Right cardiac atrium (tissue), 5 donors: ENCODE measurements at regions not wholly inside any gene's neighbourhood (a gene's known extent, or its start where the extent isn't known, plus 50 kb on each side); places are given as distances from the start of the nearest gene placed in this dataset.

Experiments
- ATAC-seq, 2 donors: fragments of 200-7000 bp; cut with Tn5 transposase; one replicate each; pipeline versions ENCODE4 v1.8.0 to v1.9.1; 2020; ENCODE audit warnings: moderate library complexity in 2 of 2, mild to moderate bottlenecking in 1 of 2
- DNase-seq, 3 donors: peaks; one replicate each; pipeline ENCODE4 v3.0.0-alpha.2; 2020
- H3K27ac ChIP-seq: one replicate; pipeline ENCODE4 v1.5.1; 2013; ENCODE audit warnings: mild to moderate bottlenecking, low read length, control low read depth, moderate library complexity
- H3K27me3 ChIP-seq: one replicate; pipeline ENCODE4 v1.6.1; 2013; ENCODE audit not compliant: control insufficient read depth, insufficient read depth
- H3K4me1 ChIP-seq: one replicate; pipeline ENCODE4 v1.6.1; 2013; ENCODE audit warnings: low read length; ENCODE audit not compliant: control insufficient read depth, insufficient read depth
- H3K4me3 ChIP-seq: one replicate; pipeline ENCODE4 v1.5.1; 2013; ENCODE audit warnings: low read length, control low read depth
- H3K9me3 ChIP-seq: one replicate; pipeline ENCODE4 v1.6.1; 2013; ENCODE audit warnings: low read length; ENCODE audit not compliant: control insufficient read depth
- WGBS: extraction: QIAGEN DNeasy Blood & Tissue Kit; methylation state at CpG from one replicate; pipeline ENCODE4 v1.1.7; 2013; 5-methylcytosine and 5-hydroxymethylcytosine counted together
- intact Hi-C, 4 donors: fragments of 100-400 bp; cut with DNase I; formaldehyde crosslinking; loops; one replicate each; pipeline versions ENCODE4 v1.11.0 to v1.14.0; 2022 to 2023
- donor health status: healthy with polysubstance abuse.
- donor health status: DM: no; HTN: yes; CAD: no.
- donor health status: DM: no; HTN: no; CAD: no.
- donor health status: DM: no; HTN: yes; CAD: no; lungs with severe emphysema.
- donor health status: DM: yes; HTN: yes; CAD: no.

GRCh38 chr18:22684268-22684667, 248.9 kb upstream of the RBBP8 start:
- no peak overlapping the region for H3K27ac ChIP-seq

DNA sequence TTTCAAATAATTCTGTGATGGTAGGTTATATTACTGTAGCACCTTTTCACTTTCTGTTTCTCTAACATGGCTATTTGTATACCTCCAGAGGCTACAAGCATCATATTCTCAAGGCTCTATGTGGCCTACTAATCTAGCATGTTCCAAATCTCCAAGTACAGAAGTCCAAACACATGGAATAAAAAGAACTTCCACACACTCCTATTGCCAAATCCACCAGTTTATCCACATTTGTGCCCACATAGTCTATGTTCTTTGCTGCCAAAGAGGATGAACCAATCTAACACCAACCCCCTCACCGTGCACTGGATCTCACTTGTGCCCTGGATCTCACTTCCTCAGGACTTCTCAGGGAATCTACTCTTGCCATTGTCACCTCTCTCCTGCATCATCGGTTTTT, 247.3 kb upstream of the RBBP8 start:
- Histone ChIP-seq H3K9me3 (peaks cover 1% of the 10 kb centered on the region), H3K27ac (no peak overlapping the region), H3K27me3 (no peaks in the 10 kb centered on the region), H3K4me3 (no peak overlapping the region), H3K4me1 (no peaks in the 10 kb centered on the region)
- WGBS: 95% methylated on average over 2 of the region's 2 CpGs
- ATAC-seq (no peak), DNase-seq (no peak)
- intact Hi-C loops: loop anchor here in 1 of 4 donors (10.0 kb wide), 1 partner anchor 59 kb away; no protein-coding TSS in a partner anchor

More at GRCh38 chr18:22684268-22684667, 248.9 kb upstream of the RBBP8 start:
- Histone ChIP-seq H3K9me3 (peaks cover 1% of the 10 kb centered on the region), H3K4me1 (no peaks in the 10 kb centered on the region), H3K4me3 (no peak overlapping the region), H3K27me3 (no peaks in the 10 kb centered on the region)
- intact Hi-C loops: loop anchor here in 1 of 4 donors (10.0 kb wide), 1 partner anchor 61 kb away; no protein-coding TSS in a partner anchor
- DNase-seq (no peak), ATAC-seq (no peak)
- WGBS: 91% methylated on average over 2 of the region's 2 CpGs

DNA sequence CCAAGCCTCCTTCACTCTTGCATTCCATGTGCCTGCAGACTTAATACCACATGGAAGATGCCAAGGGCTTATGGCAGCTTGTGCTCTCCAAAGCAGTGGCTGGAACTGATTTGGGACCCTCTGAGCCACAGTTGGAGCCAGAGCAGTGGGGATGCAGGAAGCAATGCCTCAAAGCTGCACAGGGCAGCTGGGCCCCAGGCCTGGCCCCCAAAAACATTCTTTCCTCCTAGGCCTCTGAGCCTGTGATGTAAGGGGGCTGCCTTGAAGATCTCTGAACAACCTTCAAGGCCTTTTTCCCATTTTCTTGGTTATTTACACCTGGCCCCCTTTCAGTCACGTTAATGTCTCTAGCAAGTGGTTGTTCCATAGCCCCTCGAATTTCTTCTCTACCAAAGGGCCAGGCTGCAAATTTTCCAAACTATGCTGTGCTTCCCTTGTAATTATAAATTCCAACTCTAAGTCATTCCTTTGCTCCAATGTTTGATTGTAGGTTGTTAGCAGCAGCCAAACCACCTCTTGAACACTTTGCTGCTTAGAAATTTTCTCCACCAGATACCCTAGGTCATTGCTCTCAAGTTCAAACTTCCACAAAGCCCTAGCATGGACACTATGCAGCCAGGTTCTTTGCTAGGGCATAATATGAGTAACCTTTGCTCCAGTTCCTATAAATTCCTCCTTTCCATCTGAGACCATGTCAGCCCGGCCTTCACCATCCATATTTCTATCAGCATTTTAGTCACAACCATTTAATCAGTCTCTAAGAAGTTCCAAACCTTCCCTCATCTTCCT, 245.0 kb upstream of the RBBP8 start:
- H3K4me3 ChIP-seq: no peak overlapping the region
- H3K9me3 ChIP-seq: peaks cover 1% of the 10 kb centered on the region
- ATAC-seq (no peak), DNase-seq (no peak)
- H3K27me3 ChIP-seq: no peaks in the 10 kb centered on the region
- no peaks in the 10 kb centered on the region for H3K4me1 ChIP-seq
- 61% methylated on average over 3 of the region's 3 CpGs for WGBS
- H3K27ac ChIP-seq: no peak overlapping the region
- intact Hi-C loops: loop anchor here in 1 of 4 donors (10.0 kb wide), 1 partner anchor 57 kb away; no protein-coding TSS in a partner anchor

DNA sequence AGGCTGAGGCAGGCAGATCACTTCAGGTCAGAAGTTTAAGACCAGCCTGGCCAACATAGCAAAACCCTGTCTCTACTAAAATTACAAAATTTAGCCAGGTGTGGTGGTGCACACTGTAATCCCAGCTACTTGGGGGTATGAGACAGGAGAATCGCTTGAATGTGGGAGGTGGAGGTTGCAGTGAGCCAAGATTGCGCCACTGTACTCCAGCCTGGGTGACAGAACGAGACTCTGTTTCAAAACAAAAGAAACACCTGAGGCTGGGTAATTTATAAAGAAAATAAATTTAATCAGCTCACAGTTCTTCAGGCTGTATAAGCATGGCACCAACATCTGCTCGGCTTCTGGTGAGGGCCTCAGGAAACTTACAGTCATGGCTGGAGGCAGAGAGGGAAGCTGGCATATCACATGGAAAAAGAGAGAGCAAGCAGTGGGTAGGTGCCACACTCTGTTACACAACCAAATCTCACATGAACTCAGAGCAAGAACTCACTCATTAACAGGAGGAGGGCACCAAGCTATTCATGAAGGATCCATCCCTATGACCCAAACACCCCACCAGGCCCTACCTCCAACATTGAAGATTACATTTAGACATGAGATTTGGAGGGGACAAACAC, 244.1 kb upstream of the RBBP8 start:
- Histone ChIP-seq H3K4me1 (no peaks in the 10 kb centered on the region), H3K27ac (no peak overlapping the region), H3K9me3 (peaks cover 1% of the 10 kb centered on the region), H3K27me3 (no peaks in the 10 kb centered on the region), H3K4me3 (no peak overlapping the region)
- DNase-seq (no peak), ATAC-seq (no peak)
- WGBS: 95% methylated on average over 4 of the region's 4 CpGs
- intact Hi-C loops: loop anchor here in 1 of 4 donors (10.0 kb wide), 1 partner anchor 56 kb away; no protein-coding TSS in a partner anchor

GRCh38 chr18:22689712-22690111, 243.4 kb upstream of the RBBP8 start:
- Histone ChIP-seq H3K27me3 (no peaks in the 10 kb centered on the region), H3K27ac (no peak overlapping the region), H3K4me1 (no peaks in the 10 kb centered on the region), H3K9me3 (peaks cover 1% of the 10 kb centered on the region), H3K4me3 (no peak overlapping the region)
- intact Hi-C loops: loop anchor here in 1 of 4 donors (10.0 kb wide), 1 partner anchor 55 kb away; no protein-coding TSS in a partner anchor
- DNase-seq (no peak), ATAC-seq (peak; percentile 76 to 95)

DNA sequence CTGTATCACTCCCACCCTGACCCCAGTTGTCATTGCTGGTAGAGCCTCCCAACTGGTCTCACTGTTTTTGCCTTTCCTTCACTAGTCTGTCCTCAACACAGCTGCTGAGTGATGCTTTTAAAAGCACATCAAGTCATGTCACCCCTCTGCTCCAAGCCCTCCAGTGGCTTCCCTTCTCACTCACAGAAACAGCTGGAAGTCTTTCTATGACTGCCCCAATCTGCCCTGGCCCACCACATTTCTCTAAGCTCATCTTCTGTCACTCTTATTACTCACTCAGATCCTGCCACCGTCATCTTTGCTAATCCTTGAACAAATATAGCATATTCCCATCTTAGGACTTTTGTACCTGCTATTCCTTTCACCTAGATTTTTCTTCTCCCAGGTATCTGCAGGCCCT, 242.6 kb upstream of the RBBP8 start:
- no peak overlapping the region for H3K4me3 ChIP-seq
- DNase-seq (no peak), ATAC-seq (no peak)
- H3K27ac ChIP-seq: no peak overlapping the region
- intact Hi-C loops: no loop called here
- WGBS: 94% methylated on average over 1 of the region's 1 CpG
- H3K9me3 ChIP-seq: peaks cover 1% of the 10 kb centered on the region
- no peaks in the 10 kb centered on the region for H3K27me3 ChIP-seq
- H3K4me1 ChIP-seq: no peaks in the 10 kb centered on the region

DNA sequence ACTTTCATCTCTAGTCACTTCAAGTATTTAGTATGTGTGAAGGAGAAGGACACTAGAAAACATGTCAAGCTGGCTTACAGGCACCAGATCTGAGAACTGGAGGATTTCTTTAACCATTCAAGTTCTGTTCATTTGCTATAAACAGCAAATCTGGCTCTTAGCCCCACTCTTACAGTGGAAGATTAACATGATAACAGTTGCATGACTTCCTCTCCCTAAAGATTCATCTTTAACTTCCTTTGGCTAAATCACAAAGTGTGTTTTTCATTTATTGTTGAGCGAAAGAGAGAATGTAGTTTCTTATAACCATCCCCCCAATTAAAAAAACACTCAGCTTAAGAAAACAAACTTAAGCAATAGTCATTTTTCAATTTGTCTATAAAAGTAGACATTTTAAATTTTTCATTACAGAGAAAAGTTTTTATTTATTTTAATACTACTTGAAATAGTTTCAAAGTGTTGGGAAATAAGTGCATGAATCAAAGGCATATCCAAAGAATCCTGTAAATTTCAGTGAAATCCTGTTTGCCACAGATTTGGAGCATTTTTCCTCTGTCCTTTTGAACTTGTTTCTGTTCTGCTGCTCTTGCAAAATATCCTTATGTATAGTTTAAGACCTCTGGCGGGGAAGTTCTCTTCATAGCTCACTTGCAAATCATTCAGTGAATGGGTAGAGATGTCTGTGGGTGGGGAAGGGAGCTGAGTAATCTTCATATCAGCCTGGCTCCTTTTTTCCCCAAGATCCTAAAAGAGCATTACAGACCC, 241.0 kb upstream of the RBBP8 start:
- Histone ChIP-seq H3K27me3 (no peaks in the 10 kb centered on the region), H3K4me3 (no peak overlapping the region), H3K9me3 (peaks cover 1% of the 10 kb centered on the region), H3K4me1 (no peaks in the 10 kb centered on the region), H3K27ac (no peak overlapping the region)
- DNase-seq: no peak
- intact Hi-C loops: no loop called here
- WGBS: 66% methylated on average over 2 of the region's 2 CpGs
- ATAC-seq: no peak

DNA sequence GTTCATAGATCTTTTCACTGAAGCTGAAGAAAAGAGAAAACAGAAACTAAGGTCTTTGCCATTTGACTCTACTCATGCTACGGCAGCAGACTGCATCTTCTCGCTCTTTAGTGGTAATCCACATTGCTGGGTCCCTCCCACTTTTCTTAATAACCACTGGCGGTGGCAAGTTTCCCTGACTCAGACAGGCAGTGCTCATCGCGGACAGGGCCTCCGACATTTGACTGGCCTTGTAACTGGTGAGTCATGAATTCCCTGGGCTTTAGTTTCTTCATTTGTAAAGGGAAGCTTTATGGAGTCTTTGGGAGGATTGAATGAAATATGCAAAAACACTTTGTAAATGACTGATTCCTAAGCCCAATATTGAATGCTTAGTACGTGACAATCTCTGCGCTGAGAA, 238.2 kb upstream of the RBBP8 start:
- intact Hi-C loops: no loop called here

GRCh38 chr18:22695674-22696073, 237.5 kb upstream of the RBBP8 start:
- 72% methylated on average over 4 of the region's 4 CpGs for WGBS

More for the DNA sequence above, 238.2 kb upstream of the RBBP8 start:
- Histone ChIP-seq H3K4me1 (no peaks in the 10 kb centered on the region), H3K4me3 (no peak overlapping the region), H3K27ac (no peak overlapping the region), H3K27me3 (no peaks in the 10 kb centered on the region), H3K9me3 (no peaks in the 10 kb centered on the region)
- peak; percentile 71 to 83 (median 75) for DNase-seq
- peak; percentile 87 to 89 for ATAC-seq
- 64% methylated on average over 8 of the region's 8 CpGs for WGBS

GRCh38 chr18:22697561-22697960, 235.6 kb upstream of the RBBP8 start:
- H3K27me3 ChIP-seq: no peaks in the 10 kb centered on the region
- H3K27ac ChIP-seq: no peak overlapping the region
- no peaks in the 10 kb centered on the region for H3K4me1 ChIP-seq
- H3K9me3 ChIP-seq: no peaks in the 10 kb centered on the region
- WGBS: 83% methylated on average over 3 of the region's 3 CpGs
- no peak for ATAC-seq
- H3K4me3 ChIP-seq: no peak overlapping the region
- intact Hi-C loops: no loop called here
- peak in 1 of 3 donors; percentile 36 for DNase-seq

More at GRCh38 chr18:22695674-22696073, 237.5 kb upstream of the RBBP8 start:
- Histone ChIP-seq H3K9me3 (no peaks in the 10 kb centered on the region), H3K4me3 (no peak overlapping the region), H3K27me3 (no peaks in the 10 kb centered on the region), H3K27ac (no peak overlapping the region), H3K4me1 (no peaks in the 10 kb centered on the region)
- intact Hi-C loops: no loop called here
- ATAC-seq (no peak), DNase-seq (no peak)

- H3K27me3 ChIP-seq: no peaks in the 10 kb centered on the region
- H3K4me1 ChIP-seq: no peaks in the 10 kb centered on the region
- 86% methylated on average over 1 of the region's 1 CpG for WGBS
- H3K27ac ChIP-seq: no peak overlapping the region
- no peak for DNase-seq
- no peak for ATAC-seq
- H3K9me3 ChIP-seq: no peaks in the 10 kb centered on the region
- intact Hi-C loops: no loop called here
- H3K4me3 ChIP-seq: no peak overlapping the region
Observed at GRCh38 chr18:22698711-22699110, 234.4 kb upstream of the RBBP8 start.
